Ectodermal cell (in vitro differentiated cells): ENCODE measurements at regions not wholly inside any gene's neighbourhood (a gene's known extent, or its start where the extent isn't known, plus 50 kb on each side); places are given as distances from the start of the nearest gene placed in this dataset.

ENCODE experiments used
- H3K27ac ChIP-seq: 2 replicates; pipeline ENCODE4 v1.7.0; 2013; ENCODE audit warnings: mild to moderate bottlenecking, low read depth, low read length; ENCODE audit not compliant: insufficient read depth, poor library complexity, severe bottlenecking
- H3K27me3 ChIP-seq: 2 replicates; pipeline ENCODE4 v1.7.0; 2013; ENCODE audit warnings: mild to moderate bottlenecking, low read length; ENCODE audit not compliant: insufficient read depth, control insufficient read depth, poor library complexity, severe bottlenecking
- H3K36me3 ChIP-seq: one replicate; pipeline ENCODE4 v1.7.0; 2013; ENCODE audit warnings: low read length; ENCODE audit not compliant: control insufficient read depth, insufficient read depth
- H3K4me1 ChIP-seq: one replicate; pipeline ENCODE4 v1.7.0; 2013; ENCODE audit warnings: low read length; ENCODE audit not compliant: control insufficient read depth, insufficient read depth
- H3K4me3 ChIP-seq: 2 replicates; pipeline ENCODE4 v1.7.0; 2013; ENCODE audit warnings: low read depth, low read length, control low read depth; ENCODE audit not compliant: insufficient read depth
- H3K9me3 ChIP-seq: 2 replicates; pipeline ENCODE4 v1.7.0; 2013; ENCODE audit warnings: mild to moderate bottlenecking, low read length, moderate library complexity; ENCODE audit not compliant: control insufficient read depth
- WGBS, 2 experiments: methylation state at CpG; one replicate each; pipeline ENCODE4 v1.1.7; 2013; ENCODE audit warnings: missing lambda C conversion rate in 2 of 2; 5-methylcytosine and 5-hydroxymethylcytosine counted together

DNA sequence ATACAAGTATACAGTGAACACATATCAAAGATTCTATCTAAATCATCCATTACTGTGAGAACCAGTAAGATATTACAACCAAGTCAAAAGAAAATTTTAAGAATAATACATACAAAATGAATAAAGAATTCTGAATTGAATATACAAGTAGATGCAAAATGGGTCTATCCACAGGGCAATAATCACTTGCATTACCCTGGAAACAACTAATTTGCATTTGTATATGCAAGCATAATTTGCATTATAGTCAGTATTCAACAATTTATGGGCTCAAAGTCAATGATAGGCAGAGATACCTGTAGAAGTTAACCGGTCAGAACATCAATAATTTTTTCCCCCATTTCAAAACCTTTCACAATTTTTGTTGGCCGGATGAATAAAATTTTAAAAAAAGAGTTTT, 512.2 kb upstream of the ALCAM start:
- no peaks in the 10 kb centered on the region for H3K4me1 ChIP-seq
- no peaks in the 10 kb centered on the region for H3K27me3 ChIP-seq
- no peaks in the 10 kb centered on the region for H3K36me3 ChIP-seq
- no peaks in the 10 kb centered on the region for H3K9me3 ChIP-seq
- no peak overlapping the region for H3K4me3 ChIP-seq
- H3K27ac ChIP-seq, result no peak overlapping the region
- 71 to 83% methylated on average over 1 of the region's 2 CpGs for WGBS, 2 experiments

- H3K4me1 ChIP-seq, result no peaks in the 10 kb centered on the region
- no peak overlapping the region for H3K27ac ChIP-seq
- no peaks in the 10 kb centered on the region for H3K9me3 ChIP-seq
- WGBS, 2 experiments, result 75 to 91% methylated on average over 1 to 2 of the region's 2 CpGs
- H3K36me3 ChIP-seq, result no peaks in the 10 kb centered on the region
- H3K4me3 ChIP-seq, result no peak overlapping the region
- no peaks in the 10 kb centered on the region for H3K27me3 ChIP-seq
Observed at GRCh38 chr3:104855702-104856101, 511.0 kb upstream of the ALCAM start.

DNA sequence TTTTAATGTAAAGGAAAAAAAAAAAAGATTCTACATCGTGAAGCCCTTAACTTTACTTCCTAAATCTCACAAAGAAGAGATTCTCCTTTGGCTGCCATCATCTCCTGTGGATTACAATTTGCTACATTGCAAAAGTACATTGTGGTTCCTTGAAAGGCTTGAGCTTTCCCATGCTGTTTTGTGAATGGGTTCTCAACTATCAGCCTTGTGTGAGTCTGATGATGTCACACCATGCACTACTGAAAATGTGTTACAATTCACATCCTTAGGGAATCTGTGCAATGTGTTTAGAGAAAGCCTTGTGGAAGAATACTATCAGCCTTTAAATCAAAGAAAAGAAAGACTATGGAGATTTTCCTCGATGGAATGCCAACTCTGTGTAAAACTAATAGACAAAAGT, 510.0 kb upstream of the ALCAM start:
- H3K4me3 ChIP-seq, result no peak overlapping the region
- 60 to 100% methylated on average over 1 to 2 of the region's 2 CpGs for WGBS, 2 experiments

GRCh38 chr3:104868291-104868690, 498.4 kb upstream of the ALCAM start:
- H3K36me3 ChIP-seq, result no peaks in the 10 kb centered on the region

More for the DNA sequence above, 510.0 kb upstream of the ALCAM start:
- Histone ChIP-seq H3K27me3 (no peaks in the 10 kb centered on the region), H3K4me1 (no peaks in the 10 kb centered on the region), H3K36me3 (no peaks in the 10 kb centered on the region), H3K9me3 (no peaks in the 10 kb centered on the region), H3K27ac (no peak overlapping the region)

GRCh38 chr3:104870276-104870675, 496.4 kb upstream of the ALCAM start:
- H3K36me3 ChIP-seq, result no peaks in the 10 kb centered on the region
- 98 to 100% methylated on average over 1 of the region's 1 CpG for WGBS, 2 experiments
- H3K27ac ChIP-seq, result no peak overlapping the region
- no peak overlapping the region for H3K4me3 ChIP-seq
- H3K27me3 ChIP-seq, result no peaks in the 10 kb centered on the region
- H3K4me1 ChIP-seq, result no peaks in the 10 kb centered on the region
- no peaks in the 10 kb centered on the region for H3K9me3 ChIP-seq

More at GRCh38 chr3:104868291-104868690, 498.4 kb upstream of the ALCAM start:
- Histone ChIP-seq H3K4me3 (no peak overlapping the region), H3K9me3 (no peaks in the 10 kb centered on the region), H3K27ac (no peak overlapping the region), H3K4me1 (no peaks in the 10 kb centered on the region), H3K27me3 (no peaks in the 10 kb centered on the region)
- 92 to 95% methylated on average over 1 of the region's 2 CpGs for whole genome bisulfite sequencing, 2 experiments

GRCh38 chr3:104873331-104873730, 493.4 kb upstream of the ALCAM start:
- H3K4me1 ChIP-seq, result no peaks in the 10 kb centered on the region
- WGBS, 2 experiments, result 92 to 100% methylated on average over 1 of the region's 1 CpG
- no peaks in the 10 kb centered on the region for H3K9me3 ChIP-seq
- H3K36me3 ChIP-seq, result no peaks in the 10 kb centered on the region
- no peaks in the 10 kb centered on the region for H3K27me3 ChIP-seq
- H3K4me3 ChIP-seq, result no peak overlapping the region
- H3K27ac ChIP-seq, result no peak overlapping the region

DNA sequence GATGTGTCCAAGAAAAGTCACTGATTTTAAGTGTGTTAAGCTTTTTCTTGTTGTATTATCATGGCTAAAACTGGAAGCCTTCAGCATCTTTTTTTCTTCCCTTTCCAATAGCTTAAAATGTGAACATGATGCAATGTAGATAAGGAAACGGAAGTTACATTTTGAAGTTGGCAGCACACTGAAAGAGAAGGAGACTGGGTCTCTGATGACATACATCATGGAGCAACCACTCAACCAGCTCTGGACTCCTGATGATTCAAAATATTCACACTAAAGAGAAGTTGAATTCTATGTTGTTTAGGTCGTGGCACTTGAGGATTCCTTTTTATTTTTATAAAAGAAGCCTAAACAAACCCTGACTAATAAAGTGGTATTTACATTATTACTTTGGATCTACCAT, 488.3 kb upstream of the ALCAM start:
- 80 to 81% methylated on average over 1 to 2 of the region's 2 CpGs for WGBS, 2 experiments
- H3K36me3 ChIP-seq, result no peaks in the 10 kb centered on the region
- H3K9me3 ChIP-seq, result no peaks in the 10 kb centered on the region
- no peak overlapping the region for H3K4me3 ChIP-seq
- H3K27ac ChIP-seq, result no peak overlapping the region
- H3K4me1 ChIP-seq, result no peaks in the 10 kb centered on the region
- H3K27me3 ChIP-seq, result no peaks in the 10 kb centered on the region

GRCh38 chr3:104879919-104880318, 486.8 kb upstream of the ALCAM start:
- 90 to 94% methylated on average over 2 of the region's 2 CpGs for WGBS, 2 experiments
- Histone ChIP-seq H3K9me3 (no peaks in the 10 kb centered on the region), H3K4me1 (no peaks in the 10 kb centered on the region), H3K4me3 (no peak overlapping the region), H3K27ac (no peak overlapping the region), H3K36me3 (no peaks in the 10 kb centered on the region), H3K27me3 (no peaks in the 10 kb centered on the region)

DNA sequence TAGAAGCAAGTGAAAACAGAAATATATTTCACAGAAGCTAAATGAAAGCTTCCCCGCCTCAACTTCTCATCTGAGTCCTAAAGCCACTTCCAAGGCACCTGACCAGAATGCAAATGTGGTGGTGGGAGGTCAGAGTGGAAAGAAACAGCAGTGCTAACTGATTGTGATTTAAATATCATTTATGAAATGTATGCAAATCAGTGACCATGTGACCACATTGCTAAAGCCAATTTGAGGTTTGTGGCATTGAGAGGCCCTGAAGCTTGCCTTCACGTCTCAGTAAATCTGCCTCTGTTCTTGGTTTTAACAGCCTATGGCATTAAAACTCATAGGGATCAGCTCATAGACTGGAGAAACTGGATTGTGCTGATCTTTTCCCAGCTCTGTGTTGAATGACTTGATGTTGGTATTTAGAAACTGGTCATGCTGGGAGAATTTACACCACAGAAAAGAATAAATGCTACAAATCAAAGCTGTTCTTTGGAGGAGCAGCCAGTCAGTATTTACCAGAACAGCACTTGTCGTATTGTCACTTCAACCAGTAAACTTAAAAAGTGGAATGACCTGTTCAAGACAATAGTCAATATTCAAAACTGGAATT, 481.4 kb upstream of the ALCAM start:
- Histone ChIP-seq H3K27ac (no peak overlapping the region), H3K4me1 (no peaks in the 10 kb centered on the region), H3K36me3 (no peaks in the 10 kb centered on the region), H3K4me3 (no peak overlapping the region), H3K27me3 (no peaks in the 10 kb centered on the region), H3K9me3 (no peaks in the 10 kb centered on the region)
- WGBS, 2 experiments, result 91 to 92% methylated on average over 3 of the region's 3 CpGs

- Histone ChIP-seq H3K9me3 (no peaks in the 10 kb centered on the region), H3K4me1 (no peaks in the 10 kb centered on the region), H3K27ac (no peak overlapping the region), H3K4me3 (no peak overlapping the region), H3K27me3 (no peaks in the 10 kb centered on the region), H3K36me3 (no peaks in the 10 kb centered on the region)
- WGBS, 2 experiments, result 89 to 93% methylated on average over 2 to 3 of the region's 4 CpGs
Observed at GRCh38 chr3:104886220-104886995, 480.3 kb upstream of the ALCAM start.
